H1 (cell line): ENCODE measurements at regions not wholly inside any gene's neighbourhood (a gene's known extent, or its start where the extent isn't known, plus 50 kb on each side); places are given as distances from the start of the nearest gene placed in this dataset.

Experiments
- CTCF ChIA-PET: fragments of 300-600 bp; sonication (Branson Sonifier 250); formaldehyde crosslinking; loops from one replicate; lab custom pipeline; 2021; ENCODE audit not compliant: partially characterized antibody; lab: Charles Lee
- POLR2A ChIA-PET: fragments of 300-600 bp; sonication (Branson Sonifier 250); formaldehyde crosslinking; loops from one replicate; lab custom pipeline; 2021; ENCODE audit warnings: inconsistent platforms; ENCODE audit not compliant: partially characterized antibody; lab: Charles Lee
- DNase-seq, 2 experiments: peaks; one replicate each; pipeline versions ENCODE4 v3.0.0 to v3.0.0-alpha.2; 2010 to 2022; ENCODE audit warnings: low spot score in 2 of 2, low read depth in 1 of 2, mixed read lengths in 1 of 2
- FAIRE-seq: peaks from 2 replicates; lab custom pipeline; 2011; peaks lifted over from hg19 to GRCh38; lab: Jason Lieb, UNC
- H2AFZ ChIP-seq: 2 replicates; pipeline ENCODE4 v1.8.1; 2012; ENCODE audit warnings: low read length, inconsistent platforms
- H2AK5ac ChIP-seq: 2 replicates; pipeline ENCODE4 v1.6.1; 2013; ENCODE audit warnings: low read depth, low read length
- H2BK120ac ChIP-seq: replicated peaks from 2 replicates; pipeline ENCODE3; 2013; ENCODE audit warnings: low read depth, low read length, inconsistent platforms
- H2BK12ac ChIP-seq: 2 replicates; pipeline ENCODE4 v1.6.1; 2013; ENCODE audit warnings: low read depth, low read length
- H2BK15ac ChIP-seq: 2 replicates; pipeline ENCODE4 v1.6.1; 2013; ENCODE audit warnings: low read length
- H2BK20ac ChIP-seq: 2 replicates; pipeline ENCODE4 v1.6.1; 2013; ENCODE audit warnings: low read length
- H2BK5ac ChIP-seq: 2 replicates; pipeline ENCODE4 v1.6.1; 2013; ENCODE audit warnings: low read depth, low read length
- H3K14ac ChIP-seq: 2 replicates; pipeline ENCODE4 v1.6.1; 2013; ENCODE audit warnings: inconsistent platforms; ENCODE audit not compliant: insufficient read length
- H3K18ac ChIP-seq: 2 replicates; pipeline ENCODE4 v1.6.1; 2013; ENCODE audit warnings: low read length; ENCODE audit errors: extremely low read depth
- H3K23ac ChIP-seq: 2 replicates; pipeline ENCODE4 v1.6.1; 2013; ENCODE audit warnings: inconsistent platforms; ENCODE audit not compliant: insufficient read length
- H3K23me2 ChIP-seq: 2 replicates; pipeline ENCODE4 v1.6.1; 2013; ENCODE audit warnings: low read depth, low read length
- H3K27ac ChIP-seq: 2 replicates; pipeline ENCODE4 v1.6.1; 2011; ENCODE audit warnings: low read depth, low read length, inconsistent platforms
- H3K27me3 ChIP-seq, 4 experiments: replicated peaks in 1 of 4; 1 replicate in 1 of 4; 2 replicates in 3 of 4; pipeline versions ENCODE4 v1.6.1 to v1.8.1; 2011 to 2013; ENCODE audit warnings: low read length in 3 of 4, mild to moderate bottlenecking in 3 of 4, inconsistent platforms in 2 of 4, mixed read lengths in 2 of 4, moderate library complexity in 1 of 4; ENCODE audit not compliant: control insufficient read depth in 3 of 4, insufficient read depth in 3 of 4; ENCODE audit errors: extremely low read depth in 1 of 4
- H3K36me3 ChIP-seq, 4 experiments: 2 replicates each; pipeline versions ENCODE4 v1.6.1 to v1.8.1; 2011 to 2013; ENCODE audit warnings: mild to moderate bottlenecking in 4 of 4, low read length in 3 of 4, moderate library complexity in 2 of 4, control low read depth in 1 of 4, inconsistent platforms in 1 of 4; ENCODE audit not compliant: insufficient read depth in 4 of 4, control insufficient read depth in 2 of 4
- H3K4ac ChIP-seq: replicated peaks from 2 replicates; pipeline ENCODE3; 2013; ENCODE audit warnings: low read length, low read depth, mixed read lengths, inconsistent platforms; ENCODE audit not compliant: insufficient read length
- H3K4me1 ChIP-seq, 4 experiments: replicated peaks in 1 of 4; 1 replicate in 1 of 4; 2 replicates in 3 of 4; pipeline versions ENCODE4 v1.6.1 to v1.8.1; 2011 to 2013; ENCODE audit warnings: low read length in 3 of 4, inconsistent platforms in 2 of 4, mixed read lengths in 1 of 4; ENCODE audit not compliant: insufficient read depth in 4 of 4, control insufficient read depth in 3 of 4
- H3K4me2 ChIP-seq, 2 experiments: 2 replicates each; pipeline versions ENCODE4 v1.6.1 to v1.8.1; 2011 to 2013; ENCODE audit warnings: low read depth in 2 of 2, low read length in 2 of 2, control low read depth in 1 of 2, inconsistent platforms in 1 of 2, mild to moderate bottlenecking in 1 of 2; ENCODE audit not compliant: insufficient read depth in 1 of 2
- H3K4me3 ChIP-seq, 4 experiments: fragments of 200-600, 300-600 bp in 1 of 4; sonication (generic), shearing (Covaris generic), sonication (Bioruptor Twin) in 1 of 4; 2 replicates each; pipeline versions ENCODE4 v1.5.1 to v1.8.1; 2011 to 2016; ENCODE audit warnings: low read length in 4 of 4, low read depth in 3 of 4, control low read depth in 2 of 4, inconsistent platforms in 2 of 4, mild to moderate bottlenecking in 2 of 4, mixed read lengths in 1 of 4, moderate library complexity in 1 of 4; ENCODE audit not compliant: insufficient read depth in 2 of 4; ENCODE audit errors: extremely low read depth in 1 of 4
- H3K56ac ChIP-seq: replicated peaks from 2 replicates; pipeline ENCODE3; 2013; ENCODE audit warnings: low read depth, mild to moderate bottlenecking, mixed read lengths, low read length, inconsistent platforms; ENCODE audit not compliant: insufficient read length
- H3K79me1 ChIP-seq: 2 replicates; pipeline ENCODE4 v1.6.1; 2013; ENCODE audit warnings: low read depth, low read length, control low read depth
- H3K79me2 ChIP-seq, 2 experiments: 2 replicates each; pipeline versions ENCODE4 v1.6.1 to v1.8.1; 2012 to 2013; ENCODE audit warnings: low read length in 2 of 2, mild to moderate bottlenecking in 2 of 2, inconsistent platforms in 1 of 2; ENCODE audit not compliant: insufficient read depth in 2 of 2, control insufficient read depth in 1 of 2
- H3K9ac ChIP-seq, 4 experiments: replicated peaks in 1 of 4; 1 replicate in 1 of 4; 2 replicates in 3 of 4; pipeline versions ENCODE4 v1.6.1 to v1.8.1; 2011 to 2013; ENCODE audit warnings: low read depth in 3 of 4, low read length in 3 of 4, control low read depth in 2 of 4, mild to moderate bottlenecking in 2 of 4, moderate library complexity in 2 of 4, inconsistent platforms in 1 of 4; ENCODE audit errors: extremely low read depth in 1 of 4
- H3K9me3 ChIP-seq, 2 experiments: 2 replicates each; pipeline versions ENCODE4 v1.6.1 to v1.8.1; 2012 to 2013; ENCODE audit warnings: mild to moderate bottlenecking in 2 of 2, moderate library complexity in 2 of 2, control low read depth in 1 of 2, inconsistent platforms in 1 of 2, low read depth in 1 of 2, low read length in 1 of 2, mixed read lengths in 1 of 2; ENCODE audit not compliant: insufficient read depth in 2 of 2
- H4K20me1 ChIP-seq, 2 experiments: replicated peaks in 1 of 2; 2 replicates each; pipeline versions ENCODE3 to v1.8.1; 2011 to 2013; ENCODE audit warnings: inconsistent platforms in 2 of 2, low read length in 2 of 2, mild to moderate bottlenecking in 1 of 2; ENCODE audit not compliant: insufficient read depth in 2 of 2, control insufficient read depth in 1 of 2
- H4K5ac ChIP-seq: 2 replicates; pipeline ENCODE4 v1.6.1; 2013; ENCODE audit warnings: low read length, low read depth, mixed read lengths, inconsistent platforms; ENCODE audit not compliant: insufficient read length
- H4K8ac ChIP-seq: 2 replicates; pipeline ENCODE4 v1.8.0; 2013; ENCODE audit warnings: mild to moderate bottlenecking, moderate library complexity, low read length, inconsistent platforms; ENCODE audit not compliant: insufficient read depth; ENCODE audit errors: extremely low read depth
- H4K91ac ChIP-seq: replicated peaks from 2 replicates; pipeline ENCODE3; 2013; ENCODE audit warnings: low read length, mixed read lengths, inconsistent platforms; ENCODE audit not compliant: insufficient read length
- CBX8 ChIP-seq: fragments of 300-800, 300-1000 bp; sonication (generic); IDR thresholded peaks from 2 replicates; pipeline ENCODE4 v1.7.1; 2016; ENCODE audit warnings: low read depth, low read length, borderline replicate concordance
- MAX ChIP-seq: IDR thresholded peaks from 2 replicates; pipeline ENCODE4 v1.6.1; 2012; ENCODE audit warnings: inconsistent platforms
- NANOG ChIP-seq: IDR thresholded peaks from 2 replicates; pipeline ENCODE4 v1.6.1; 2011; ENCODE audit warnings: low read length, low read depth, mild to moderate bottlenecking, inconsistent platforms; ENCODE audit not compliant: insufficient read depth, poor library complexity, severe bottlenecking
- RAD21 ChIP-seq, 2 experiments: IDR thresholded peaks in 1 of 2; conservative IDR thresholded peaks in 1 of 2; 2 replicates each; pipeline ENCODE4 v1.6.1; 2011; ENCODE audit warnings: low read depth in 2 of 2, low read length in 2 of 2, improper control_type of control experiment in 1 of 2, inconsistent platforms in 1 of 2, mild to moderate bottlenecking in 1 of 2, moderate library complexity in 1 of 2
- SP2 ChIP-seq: IDR thresholded peaks from 2 replicates; pipeline ENCODE4 v1.6.1; 2012; ENCODE audit warnings: mild to moderate bottlenecking, low read length, inconsistent platforms
- WGBS, 2 experiments: shearing (Covaris generic) in 1 of 2; methylation state at CpG; one replicate each; pipeline versions ENCODE4 v1.1.6 to v1.1.7; 2013 to 2015; ENCODE audit warnings: low lambda C conversion rate in 2 of 2, mixed read lengths in 2 of 2, inconsistent platforms in 1 of 2, low coverage in 1 of 2, missing lambda C conversion rate in 1 of 2; ENCODE audit not compliant: insufficient replicate concordance in 2 of 2, insufficient coverage in 1 of 2, insufficient read length in 1 of 2; ENCODE audit errors: extremely low coverage in 1 of 2, missing lambda C conversion rate in 1 of 2; 5-methylcytosine and 5-hydroxymethylcytosine counted together

GRCh38 chr7:159201722-159202330 lies 57.2 kb upstream of the VIPR2 start:
- no peak for DNase-seq
- H3K79me1 ChIP-seq, result no peaks in the 10 kb centered on the region
- H4K91ac ChIP-seq, result no peak overlapping the region
- no peak overlapping the region for H3K9ac ChIP-seq
- no peak overlapping the region for H3K23ac ChIP-seq
- H3K4me3 ChIP-seq, result no peak overlapping the region
- H3K4me2 ChIP-seq, result no peak overlapping the region
- H3K23me2 ChIP-seq, result no peaks in the 10 kb centered on the region
- no peak overlapping the region for H3K18ac ChIP-seq
- H4K20me1 ChIP-seq, result no peaks in the 10 kb centered on the region
- ChIA-PET POLR2A (no interaction called here), CTCF (no interaction called here)
- no peak overlapping the region for H2BK5ac ChIP-seq
- no peak overlapping the region for H3K56ac ChIP-seq
- no peak overlapping the region for H2BK12ac ChIP-seq
- no peak overlapping the region for H2AFZ ChIP-seq
- H4K8ac ChIP-seq, result no peak overlapping the region
- no peaks in the 10 kb centered on the region for H3K4me1 ChIP-seq
- no peaks in the 10 kb centered on the region for H3K79me2 ChIP-seq
- WGBS, 2 experiments, result 86% methylated on average over 16 of the region's 16 CpGs; no CpG with 5 or more reads in 1 of the 2 experiments
- H3K27me3 ChIP-seq, result no peaks in the 10 kb centered on the region
- no peak overlapping the region for H3K27ac ChIP-seq
- no peak overlapping the region for H2BK120ac ChIP-seq
- peaks cover 45 to 70% of the 10 kb centered on the region in 2 experiments for H3K9me3 ChIP-seq
- H3K36me3 ChIP-seq, result no peaks in the 10 kb centered on the region; a peak in 2 of 8 replicates
- H2AK5ac ChIP-seq, result no peak overlapping the region
- no peak for FAIRE-seq
- no peak overlapping the region for H3K14ac ChIP-seq
- H2BK20ac ChIP-seq, result no peak overlapping the region
- H3K4ac ChIP-seq, result no peak overlapping the region
- no peak overlapping the region for H4K5ac ChIP-seq
- no peak overlapping the region for H2BK15ac ChIP-seq
- TF ChIP-seq CBX8, result no peak
- TF ChIP-seq NANOG, result no peak
- no peak for TF ChIP-seq SP2
- TF ChIP-seq MAX, result no peak
- TF ChIP-seq RAD21 (IDR thresholded peaks at IDR 0.05 in 1 of 2, conservative IDR thresholded peaks at IDR 0.05 in 1 of 2; ENCODE audit: low read depth in 2 of 2, low read length in 2 of 2), result no peak
